HG02884 (cell line): ENCODE measurements at regions not wholly inside any gene's neighbourhood (a gene's known extent, or its start where the extent isn't known, plus 50 kb on each side); places are given as distances from the start of the nearest gene placed in this dataset.

Experiments used
- ATAC-seq: cut with Tn5 transposase; IDR thresholded peaks from one replicate; pipeline ENCODE4 v1.9.1; 2021; ENCODE audit warnings: mild to moderate bottlenecking, moderate library complexity; ENCODE audit not compliant: unreplicated experiment

DNA sequence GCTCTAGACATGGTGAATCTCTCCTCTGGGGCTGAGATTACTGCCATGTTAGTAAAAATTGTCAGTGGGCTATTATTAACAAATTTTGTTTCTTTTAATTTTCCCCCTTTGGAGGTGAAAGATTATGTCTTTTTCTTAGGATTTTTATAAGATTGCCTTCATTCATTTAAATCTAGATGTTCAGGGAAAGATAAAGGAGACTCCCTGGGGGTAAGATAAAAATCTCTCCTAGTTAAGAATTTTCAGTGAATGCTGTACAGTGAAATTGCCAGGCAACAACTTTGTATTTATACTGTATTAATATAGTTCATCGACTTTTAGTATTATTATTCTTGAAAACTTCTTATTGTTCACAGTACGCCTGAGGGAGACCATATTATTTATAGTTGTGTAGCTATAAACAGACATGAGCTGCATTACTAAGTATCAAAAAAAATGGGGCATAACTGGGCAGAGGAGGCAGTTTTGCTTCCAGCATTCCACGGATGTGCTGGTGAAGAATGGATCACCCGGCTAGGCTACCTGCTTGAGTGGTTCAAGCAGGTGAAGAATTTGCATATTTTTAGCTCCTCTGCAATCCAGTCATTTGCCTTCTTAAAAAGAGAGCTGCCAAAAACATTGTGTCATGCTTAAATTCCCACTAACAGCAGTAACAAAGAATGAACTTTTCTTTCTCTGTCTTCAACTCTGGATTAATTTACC lies 552.1 kb downstream of the DNAJB9 start:
- no peak for ATAC-seq

DNA sequence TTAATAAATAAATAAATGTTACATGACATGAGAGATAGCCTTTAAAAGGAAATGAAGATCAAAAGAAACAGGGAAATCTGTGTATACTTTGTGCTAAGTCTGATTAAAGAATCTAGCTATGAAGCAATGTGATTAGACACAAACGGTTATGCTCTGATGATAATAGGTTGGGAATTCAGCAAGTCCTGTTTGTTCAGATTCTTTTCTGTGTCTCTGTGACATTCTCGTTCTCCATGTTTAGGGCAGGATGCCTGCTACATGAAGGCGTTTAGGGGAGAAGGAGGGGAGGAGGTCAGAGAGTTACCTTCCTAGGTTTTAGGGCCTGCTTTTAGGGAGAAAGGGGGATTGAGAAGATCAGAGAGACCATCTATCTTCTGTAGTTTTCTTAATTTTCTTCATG lies 555.3 kb downstream of the DNAJB9 start:
- ATAC-seq, result no peak

DNA sequence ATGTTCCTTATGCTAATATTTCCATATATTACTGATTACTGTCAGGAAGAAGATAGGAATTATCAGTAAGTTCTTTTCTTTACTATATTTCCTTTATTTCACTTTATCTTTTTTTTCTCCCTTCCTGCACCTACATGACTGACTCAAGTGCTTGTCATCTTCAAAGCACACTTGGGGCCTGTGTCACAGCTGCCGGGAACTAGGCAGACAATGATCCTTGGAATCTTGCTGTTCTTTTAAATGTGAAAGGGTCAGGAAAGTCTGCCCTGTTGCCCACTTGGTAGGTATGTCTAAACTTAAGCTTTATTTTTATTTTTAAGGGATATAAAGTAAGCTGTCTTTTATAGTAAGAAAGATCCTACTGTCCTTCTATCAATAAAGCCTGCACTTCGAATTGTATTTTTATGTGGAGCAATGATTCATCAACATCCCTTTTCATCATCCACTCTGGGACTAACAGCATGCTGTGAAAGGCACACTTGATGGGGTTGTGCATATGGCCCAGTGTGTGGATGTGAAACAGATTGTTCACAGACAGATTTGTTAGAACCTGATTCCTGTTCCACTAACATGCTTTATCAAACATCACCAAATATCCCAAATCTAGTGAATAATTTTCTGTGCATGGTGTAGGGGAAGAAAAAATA lies 556.9 kb downstream of the DNAJB9 start:
- no peak for ATAC-seq

DNA sequence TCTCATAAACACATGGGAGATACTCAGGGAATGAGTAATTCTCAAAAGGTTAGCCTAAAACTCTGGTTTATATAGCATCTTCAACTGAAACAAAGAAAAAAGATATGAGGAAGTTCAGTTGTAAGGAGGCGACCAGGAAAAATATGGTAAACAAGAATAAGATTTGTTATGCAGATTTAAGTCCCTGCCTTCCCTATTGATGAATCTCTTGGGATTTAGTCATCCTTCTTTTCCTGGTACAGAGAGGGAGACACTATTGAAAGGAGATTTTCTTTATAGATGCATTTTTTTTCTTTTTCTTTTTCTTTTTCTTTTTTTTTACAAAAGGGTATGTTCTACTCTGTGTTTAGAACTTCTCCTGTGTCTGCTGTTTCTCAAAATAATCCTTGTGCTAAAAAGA lies 557.5 kb downstream of the DNAJB9 start:
- no peak for ATAC-seq

DNA sequence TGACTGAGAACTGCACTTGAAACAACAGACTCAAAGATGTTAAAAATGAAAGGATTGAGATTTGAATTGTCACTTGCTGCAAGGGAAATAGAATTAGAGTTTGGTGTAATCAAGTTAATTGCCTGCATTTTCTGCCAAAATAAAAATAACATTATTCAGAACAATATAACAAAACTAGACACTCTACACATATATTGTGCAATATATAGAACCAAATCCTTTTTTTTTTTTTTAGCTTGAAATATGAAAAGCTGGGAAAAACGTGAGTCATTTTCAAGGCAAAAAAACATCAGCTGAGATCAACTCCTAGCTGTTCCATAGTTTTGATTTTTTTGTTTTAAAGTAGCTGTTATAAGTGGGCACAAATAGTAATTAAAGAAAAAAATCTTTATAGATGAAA lies 561.5 kb downstream of the DNAJB9 start:
- no peak for ATAC-seq

DNA sequence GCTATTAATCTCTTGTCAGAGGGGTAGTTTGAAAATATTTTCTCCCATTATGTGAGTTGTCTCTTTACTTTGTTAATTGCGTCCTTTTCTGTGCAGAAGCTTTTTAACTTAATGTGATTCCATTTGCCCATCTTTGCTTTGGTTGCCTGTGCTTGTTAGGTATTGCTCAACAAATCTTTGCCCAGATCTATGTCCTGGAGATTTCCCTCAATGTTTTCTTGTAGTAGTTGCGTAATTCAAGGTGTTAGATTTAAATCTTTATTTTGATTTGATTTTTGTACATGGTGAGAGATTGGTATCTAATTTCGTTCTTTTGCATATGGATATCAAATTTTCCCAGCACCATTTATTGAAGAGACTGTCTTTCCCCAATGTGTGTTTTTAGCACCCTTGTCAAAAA lies 567.2 kb downstream of the DNAJB9 start:
- no peak for ATAC-seq

DNA sequence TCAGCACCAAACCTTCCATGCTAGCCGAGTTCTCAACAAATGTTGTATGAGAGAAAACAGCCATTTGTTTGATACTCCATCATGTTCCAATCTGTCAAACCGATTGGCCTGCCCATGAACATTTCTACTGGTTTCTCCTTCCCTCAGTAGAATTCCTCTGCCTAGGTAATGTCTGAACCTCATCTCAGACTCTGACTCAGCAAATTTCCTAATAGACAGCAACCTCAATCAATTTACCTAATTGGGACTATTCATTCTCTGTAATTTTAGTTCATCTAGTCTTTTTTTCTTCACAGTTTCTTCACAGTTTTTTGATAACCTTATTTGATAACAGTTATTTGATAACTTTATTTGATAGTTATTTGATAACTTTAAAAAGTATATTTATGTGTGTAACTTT lies 585.1 kb downstream of the DNAJB9 start:
- no peak for ATAC-seq

DNA sequence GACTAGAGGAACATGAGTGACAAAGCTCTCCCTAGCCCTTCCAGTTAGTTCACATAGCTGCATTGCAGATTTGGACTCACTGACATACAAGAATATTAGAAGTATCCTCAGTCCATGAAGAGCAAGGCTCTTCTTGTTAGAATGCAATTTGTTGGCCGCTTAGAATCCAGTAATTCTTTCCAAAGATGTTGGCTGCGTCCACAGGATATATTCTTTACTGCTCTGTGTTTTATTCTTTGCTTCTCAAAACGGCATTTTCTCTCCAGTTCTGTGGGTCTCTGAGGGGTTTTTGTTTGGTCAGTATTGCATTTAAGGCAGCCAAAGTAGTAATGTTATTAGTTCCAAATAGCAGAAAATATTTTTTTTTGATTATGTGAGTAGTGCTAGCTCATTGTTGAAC lies 588.6 kb downstream of the DNAJB9 start:
- ATAC-seq, result no peak

DNA sequence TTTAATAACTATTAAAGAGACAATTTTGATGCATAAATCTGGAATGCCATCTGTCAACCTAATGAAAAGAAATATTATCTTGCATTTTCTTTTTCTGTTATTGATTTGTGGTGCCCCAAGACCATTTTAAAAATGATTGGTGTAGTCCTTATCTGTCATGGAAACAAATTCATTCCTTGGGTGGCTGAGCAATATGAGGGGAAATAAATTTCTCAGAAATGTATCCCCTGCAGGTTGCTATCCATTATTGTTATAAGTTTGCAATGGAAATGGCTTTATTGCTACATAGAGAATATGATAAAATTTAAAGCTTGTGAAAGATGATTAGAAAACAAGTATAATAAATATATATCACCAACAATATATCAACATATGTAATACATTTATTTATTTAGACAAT lies 607.0 kb downstream of the DNAJB9 start:
- no peak for ATAC-seq

DNA sequence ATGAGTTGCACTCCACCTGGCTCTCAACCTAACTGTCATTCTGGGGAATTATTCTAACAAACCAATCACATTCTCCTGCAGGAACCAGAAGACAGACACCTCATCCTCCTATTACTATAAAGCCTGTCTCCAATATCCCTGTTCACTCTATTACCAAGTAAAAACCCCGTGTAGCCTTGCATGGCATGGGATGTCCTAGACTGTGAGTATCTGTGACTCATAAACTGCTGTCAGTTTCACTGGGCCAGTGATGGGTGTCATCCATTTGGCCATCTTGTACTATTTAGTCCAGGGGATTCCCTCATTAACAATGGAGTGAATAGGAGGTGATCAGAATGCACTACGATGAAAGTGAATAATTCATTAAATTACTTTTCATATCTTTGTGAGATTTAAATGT lies 608.7 kb downstream of the DNAJB9 start:
- ATAC-seq, result no peak

DNA sequence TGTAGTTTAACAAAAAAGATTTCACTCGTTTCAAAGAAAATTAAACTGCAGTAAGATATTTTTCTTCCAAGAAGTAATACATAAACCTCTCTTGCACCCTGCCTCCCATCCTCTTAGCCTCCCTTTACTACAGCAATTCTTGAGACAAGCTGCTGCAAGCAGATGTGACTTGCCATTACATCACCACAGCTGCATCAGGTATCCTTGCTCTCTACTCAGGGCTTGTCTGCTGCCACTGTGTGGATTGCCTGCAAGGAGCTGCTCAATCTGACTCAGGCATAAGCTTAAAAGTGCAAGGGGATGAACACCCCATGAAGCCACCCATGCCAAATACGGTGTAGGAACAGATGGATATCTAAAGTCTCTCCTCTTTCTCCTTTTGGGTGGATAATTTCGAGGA lies 609.9 kb downstream of the DNAJB9 start:
- no peak for ATAC-seq

DNA sequence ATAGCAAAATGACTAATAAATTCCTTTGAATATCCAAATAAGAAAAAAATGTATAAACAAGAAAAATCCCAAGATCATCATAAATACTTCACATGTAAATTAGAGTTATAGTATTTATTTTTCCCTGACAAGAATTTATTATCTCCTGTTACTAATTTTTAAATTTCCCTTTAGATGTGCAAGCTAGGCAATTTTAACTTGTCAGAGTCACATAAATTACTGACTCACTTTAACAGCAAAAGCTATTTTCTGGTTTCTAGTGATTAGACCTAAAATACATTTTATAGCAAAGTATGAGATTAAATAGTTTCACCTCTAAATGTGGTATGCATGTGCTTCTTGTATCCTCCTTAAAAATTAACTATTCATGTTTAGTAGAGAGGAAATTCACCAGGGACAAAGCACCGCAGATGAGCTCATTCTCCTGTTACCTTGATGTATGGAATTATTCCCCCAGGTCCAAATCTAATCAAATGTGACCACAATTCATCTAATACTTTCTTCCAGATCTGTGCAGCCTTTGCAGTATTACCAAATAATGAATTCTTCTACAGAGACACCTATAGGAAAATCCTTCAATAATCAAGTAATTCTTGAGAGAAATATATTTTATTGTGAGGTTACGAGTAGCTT lies 621.2 kb downstream of the DNAJB9 start:
- ATAC-seq, result no peak

DNA sequence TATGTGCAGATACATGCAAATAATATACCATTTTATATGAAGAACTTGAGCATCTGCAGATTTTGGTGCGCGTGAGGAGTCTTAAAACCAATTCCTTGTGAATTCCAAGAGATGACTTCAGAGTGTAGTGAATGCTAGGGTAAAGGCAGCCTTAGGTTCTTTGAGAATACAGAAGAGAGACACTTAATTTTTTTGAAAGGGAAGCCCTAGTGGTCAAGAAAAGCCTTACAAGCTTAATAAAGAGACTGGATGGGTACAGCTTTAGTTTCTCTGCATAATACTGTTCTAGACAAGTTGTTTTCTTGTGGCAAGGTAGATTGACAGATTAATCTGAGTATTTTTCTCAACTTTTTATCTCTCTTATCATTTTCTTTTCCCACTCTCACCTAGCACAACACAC lies 636.5 kb downstream of the DNAJB9 start:
- no peak for ATAC-seq

DNA sequence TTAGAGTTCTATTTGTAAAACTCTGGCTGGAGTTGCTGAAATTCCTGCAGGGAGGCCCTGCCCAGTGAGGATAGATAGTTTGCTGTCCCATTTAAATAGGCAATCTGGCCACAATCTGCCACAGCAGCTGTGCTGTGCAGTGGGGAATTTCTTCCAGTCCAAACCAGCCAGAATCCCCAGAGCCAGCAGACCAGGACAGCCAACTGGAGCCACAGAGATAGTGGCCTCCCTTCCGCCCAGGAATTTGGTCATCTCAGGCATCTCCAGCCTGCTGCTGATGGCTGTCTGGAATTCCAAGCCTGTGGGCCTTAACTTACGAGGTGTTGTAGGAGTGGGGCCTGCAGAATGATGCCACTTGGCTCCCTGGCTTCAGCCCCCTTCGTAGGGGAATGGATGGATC lies 643.4 kb downstream of the DNAJB9 start:
- no peak for ATAC-seq

DNA sequence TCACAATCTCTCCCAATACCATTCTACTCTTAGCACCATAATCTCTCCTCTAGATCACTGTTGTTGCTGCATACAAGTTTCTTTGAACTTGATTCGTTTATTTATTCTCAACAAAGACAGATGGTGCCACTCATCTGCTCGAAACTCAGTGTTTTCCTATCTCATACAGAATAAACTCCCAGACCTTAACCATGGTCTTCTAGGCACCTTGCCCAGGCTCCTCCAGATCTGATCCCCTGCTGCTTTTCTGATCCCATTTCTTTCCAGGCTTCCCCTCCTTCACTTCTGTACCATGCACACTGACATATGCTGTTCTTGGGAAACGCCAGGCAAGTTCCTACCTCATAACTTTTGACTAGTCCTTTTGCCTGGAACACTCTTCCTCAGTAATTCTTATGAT lies 645.7 kb downstream of the DNAJB9 start:
- ATAC-seq, result no peak

DNA sequence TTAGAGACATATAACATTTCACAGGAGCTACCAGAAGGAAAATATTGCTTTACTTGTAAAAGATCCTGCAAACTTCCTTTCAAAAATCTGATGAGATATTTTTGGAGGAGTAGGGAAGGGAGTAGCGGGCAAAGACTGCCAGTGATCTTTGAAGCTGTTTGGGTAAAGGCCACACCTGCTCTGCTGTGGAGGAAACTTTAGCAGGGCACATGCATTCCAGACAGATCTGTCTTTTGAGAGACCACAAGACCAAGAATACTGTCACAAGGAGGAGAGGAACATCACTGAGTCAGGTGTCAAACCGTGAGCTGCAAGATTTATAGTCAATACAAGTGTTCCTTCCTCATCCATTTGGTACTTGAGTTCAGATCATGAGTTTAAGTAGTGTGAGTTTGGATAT lies 654.4 kb downstream of the DNAJB9 start:
- ATAC-seq, result no peak

DNA sequence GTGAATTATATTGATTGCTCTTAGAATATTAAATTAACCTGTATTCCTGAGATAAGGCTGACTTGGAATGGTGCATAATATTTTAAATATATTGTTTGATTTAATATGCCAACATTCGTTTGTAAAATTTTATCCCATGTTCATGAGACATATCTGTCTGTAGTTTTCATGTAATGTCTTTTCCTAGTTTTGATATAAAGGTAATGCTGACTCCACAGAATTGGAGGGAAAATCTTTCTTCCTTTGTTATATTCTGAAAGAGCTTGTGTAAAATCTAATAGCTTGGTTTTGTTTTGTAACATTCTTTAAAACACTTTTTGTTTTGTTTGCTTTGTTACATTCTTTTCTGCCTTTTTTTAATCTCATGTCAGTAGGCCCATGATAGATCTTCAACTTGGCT lies 657.0 kb downstream of the DNAJB9 start:
- no peak for ATAC-seq

DNA sequence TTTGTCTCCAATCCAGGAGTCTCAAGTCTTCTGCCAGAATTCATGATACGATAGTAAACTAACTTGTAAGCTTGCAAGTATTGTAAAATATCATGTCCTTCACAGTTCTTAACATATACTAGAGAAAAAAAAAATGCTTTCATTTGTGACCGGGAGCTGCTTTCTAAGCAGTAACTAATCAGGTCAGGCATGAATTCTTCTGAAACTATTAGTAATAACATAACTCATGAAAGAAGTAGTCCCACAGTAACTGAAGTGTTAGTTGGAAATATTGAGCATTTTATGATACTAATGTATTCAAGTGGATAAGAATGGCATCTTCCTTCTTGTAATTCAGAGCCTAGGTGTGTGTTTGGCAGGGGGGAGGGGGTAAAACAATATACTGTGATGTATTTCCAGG lies 665.6 kb downstream of the DNAJB9 start:
- ATAC-seq, result no peak

DNA sequence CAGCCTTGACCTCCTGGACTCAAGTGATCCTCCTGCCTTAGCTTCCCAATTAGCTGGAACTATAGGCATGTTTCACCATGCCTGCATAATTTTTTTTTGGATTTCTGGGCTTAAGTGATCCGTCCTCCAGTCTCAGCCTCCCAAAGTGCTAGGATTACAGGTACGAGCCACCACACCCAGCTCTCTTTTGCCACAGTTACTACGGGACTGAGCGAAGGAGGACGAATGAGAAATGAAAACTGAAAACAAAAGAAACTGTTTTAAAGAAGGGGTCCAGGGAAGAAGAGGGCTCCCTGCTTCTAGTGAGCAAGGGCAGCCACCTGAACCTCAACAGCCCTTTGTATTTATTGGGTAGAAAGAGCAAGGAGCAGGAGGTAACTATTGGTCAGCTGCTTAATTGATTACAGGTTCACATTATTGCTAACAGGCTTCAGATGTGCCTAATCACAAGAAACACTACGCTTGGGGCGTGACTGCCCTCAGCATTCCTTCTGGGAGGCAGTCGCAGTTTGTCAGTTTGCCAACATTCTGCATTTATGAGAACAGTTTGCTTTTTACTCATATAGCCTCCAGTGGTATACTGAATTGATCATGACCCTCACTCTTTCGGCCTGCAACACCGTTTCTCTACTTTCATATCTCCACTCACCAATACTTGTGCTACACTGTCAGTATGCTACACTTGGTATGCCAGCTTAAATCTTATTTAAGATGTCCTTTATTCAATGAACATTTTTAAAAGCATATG lies 676.8 kb downstream of the DNAJB9 start:
- no peak for ATAC-seq

DNA sequence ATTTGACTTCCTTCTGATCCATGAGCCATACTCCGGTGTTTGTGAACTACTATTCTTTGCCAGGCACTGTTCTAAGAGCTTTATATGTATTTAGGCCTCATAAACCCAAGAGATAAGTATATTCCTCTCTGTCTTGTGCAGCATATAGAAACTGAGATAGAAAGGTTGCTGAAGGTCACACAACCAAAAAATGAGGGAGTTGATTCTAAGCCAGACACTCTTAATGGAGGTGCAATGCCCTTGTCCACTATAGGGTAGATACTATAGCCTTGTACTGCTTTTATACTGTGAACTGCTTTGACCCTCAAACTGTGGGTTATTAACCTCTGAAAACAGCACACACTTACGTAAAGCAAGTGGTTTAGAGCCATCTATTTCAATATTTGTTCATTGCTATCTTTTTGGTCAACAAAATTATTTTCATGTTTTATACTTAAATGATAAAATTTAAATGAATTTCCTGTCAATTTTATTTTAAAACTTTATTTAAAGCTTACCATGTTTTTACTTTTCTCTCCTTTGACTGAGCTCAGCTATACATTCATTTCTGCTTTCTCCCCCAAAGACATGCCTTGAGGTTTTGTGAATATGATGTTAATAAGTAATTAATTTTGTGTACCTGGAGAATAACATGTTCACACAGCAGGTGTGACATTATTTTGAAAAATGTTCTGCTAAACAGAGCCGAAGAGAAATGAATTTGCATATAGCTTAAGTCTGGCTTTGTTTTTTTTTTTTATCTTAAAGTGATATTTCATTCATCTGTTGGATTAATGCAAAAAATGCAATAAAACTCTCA lies 687.3 kb downstream of the DNAJB9 start:
- ATAC-seq, result no peak

DNA sequence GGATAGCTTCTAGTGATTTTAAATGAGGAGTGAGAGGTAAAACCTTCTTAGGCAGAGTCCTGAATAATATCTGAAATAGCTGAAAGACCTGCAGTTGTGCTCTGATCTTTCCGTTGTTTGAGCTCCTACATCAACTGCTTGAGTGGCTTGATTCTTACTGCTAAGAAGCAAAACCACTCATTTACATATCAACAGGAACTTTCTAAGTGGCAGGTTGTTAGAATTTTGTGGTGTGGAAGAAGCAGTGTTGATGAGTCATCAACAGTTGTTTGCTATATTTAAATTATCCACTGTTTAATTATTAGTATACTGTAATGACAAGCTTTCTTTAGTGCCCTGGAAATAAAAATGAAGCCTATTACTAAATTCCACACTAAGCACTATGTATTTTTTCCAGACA lies 689.5 kb downstream of the DNAJB9 start:
- no peak for ATAC-seq
